B cell (primary cell): ENCODE measurements at regions not wholly inside any gene's neighbourhood (a gene's known extent, or its start where the extent isn't known, plus 50 kb on each side); places are given as distances from the start of the nearest gene placed in this dataset.

Experiments used
- ATAC-seq: fragments of 200-7000 bp; cut with Tn5 transposase; one replicate; pipeline ENCODE4 v1.10.0; 2021; ENCODE audit warnings: low read depth, mild to moderate bottlenecking, moderate number of reproducible peaks, moderate library complexity
- CTCF ChIA-PET: fragments of 350-600 bp; sonication (Branson Sonifier 250); formaldehyde crosslinking; loops from one replicate; lab custom pipeline; 2021; ENCODE audit warnings: antibody characterized with exemption, inconsistent platforms; lab: Charles Lee
- POLR2A ChIA-PET: fragments of 350-600 bp; sonication (Branson Sonifier 250); formaldehyde crosslinking; loops from one replicate; lab custom pipeline; 2021; ENCODE audit warnings: antibody characterized with exemption; lab: Charles Lee
- DNase-seq: peaks from one replicate; pipeline ENCODE4 v3.0.0; 2013
- H2AFZ ChIP-seq: 2 replicates; pipeline ENCODE4 v1.6.1; 2012; ENCODE audit warnings: mild to moderate bottlenecking, low read depth, low read length; ENCODE audit not compliant: insufficient read depth, poor library complexity, severe bottlenecking
- H3K27ac ChIP-seq, 2 donors: 1 replicate in 1 of 2; 2 replicates in 1 of 2; pipeline ENCODE4 v1.5.1; 2012 to 2013; ENCODE audit warnings: low read length in 2 of 2, mild to moderate bottlenecking in 2 of 2, moderate library complexity in 1 of 2
- H3K27me3 ChIP-seq, 4 experiments: fragments of 200-600 bp in 1 of 4; sonication (generic) in 1 of 4; replicated peaks in 1 of 4; 1 replicate in 2 of 4; 2 replicates in 2 of 4; pipeline versions ENCODE4 v1.6.1 to v1.7.0; 2013 to 2016; ENCODE audit warnings: low read length in 3 of 4, mild to moderate bottlenecking in 2 of 4, mixed read lengths in 1 of 4, moderate library complexity in 1 of 4; ENCODE audit not compliant: insufficient read depth in 4 of 4, control insufficient read depth in 3 of 4; ENCODE audit errors: control extremely low read depth in 1 of 4
- H3K36me3 ChIP-seq, 2 experiments: replicated peaks in 1 of 2; 1 replicate in 1 of 2; 2 replicates in 1 of 2; pipeline versions ENCODE4 v1.6.1 to v1.7.1; 2013; ENCODE audit warnings: low read length in 1 of 2; ENCODE audit not compliant: insufficient read depth in 2 of 2, control insufficient read depth in 1 of 2; ENCODE audit errors: control extremely low read depth in 1 of 2, extremely low read depth in 1 of 2
- H3K4me1 ChIP-seq, 2 donors: fragments of 200-600 bp in 1 of 2; sonication (generic) in 1 of 2; 1 replicate in 1 of 2; 2 replicates in 1 of 2; pipeline versions ENCODE4 v1.5.1 to v1.6.1; 2013 to 2017; ENCODE audit warnings: low read length in 2 of 2; ENCODE audit not compliant: control insufficient read depth in 2 of 2, insufficient read depth in 2 of 2
- H3K4me2 ChIP-seq: replicated peaks from 2 replicates; pipeline ENCODE3; 2012; ENCODE audit warnings: mild to moderate bottlenecking, low read depth, low read length; ENCODE audit not compliant: poor library complexity, severe bottlenecking
- H3K4me3 ChIP-seq, 5 experiments: fragments of 200-600 bp in 1 of 5; sonication (generic) in 1 of 5; 1 replicate in 3 of 5; 2 replicates in 2 of 5; pipeline versions ENCODE4 v1.5.1 to v1.7.0; 2011 to 2016; ENCODE audit warnings: low read length in 4 of 5, mild to moderate bottlenecking in 4 of 5, low read depth in 2 of 5, control low read depth in 1 of 5, moderate library complexity in 1 of 5; ENCODE audit not compliant: insufficient read depth in 1 of 5; ENCODE audit errors: control extremely low read depth in 1 of 5, extremely low read depth in 1 of 5
- H3K79me2 ChIP-seq: fragments of 200-600 bp; sonication (generic); one replicate; pipeline ENCODE4 v1.6.0; 2016; ENCODE audit warnings: low read length; ENCODE audit not compliant: control insufficient read depth, insufficient read depth
- H3K9ac ChIP-seq: fragments of 200-600 bp; sonication (generic); 2 replicates; pipeline ENCODE4 v1.6.1; 2017; ENCODE audit warnings: mild to moderate bottlenecking, low read length, moderate library complexity
- H3K9me3 ChIP-seq, 3 donors: one replicate each; pipeline versions ENCODE4 v1.6.1 to v1.7.1; 2013; ENCODE audit warnings: low read length in 2 of 3; ENCODE audit not compliant: control insufficient read depth in 2 of 3, insufficient read depth in 1 of 3; ENCODE audit errors: control extremely low read depth in 1 of 3
- H4K20me1 ChIP-seq: 2 replicates; pipeline ENCODE4 v1.6.0; 2012; ENCODE audit warnings: mild to moderate bottlenecking, low read length; ENCODE audit not compliant: insufficient read depth, control insufficient read depth, poor library complexity, severe bottlenecking
- H3K27ac Mint-ChIP-seq: one replicate; pipeline ENCODE4 v1.8.0; 2021; ENCODE audit warnings: mixed read lengths
- H3K27me3 Mint-ChIP-seq: one replicate; pipeline ENCODE4 v1.8.0; 2021; ENCODE audit warnings: mixed read lengths
- H3K4me1 Mint-ChIP-seq: one replicate; pipeline ENCODE4 v1.8.0; 2021; ENCODE audit warnings: mixed read lengths
- H3K4me3 Mint-ChIP-seq: one replicate; pipeline ENCODE4 v1.8.0; 2021; ENCODE audit warnings: mixed read lengths
- H3K9me3 Mint-ChIP-seq: one replicate; pipeline ENCODE4 v1.8.0; 2022; ENCODE audit warnings: mixed read lengths; ENCODE audit not compliant: insufficient read depth
- EZH2 ChIP-seq: IDR thresholded peaks from 2 replicates; pipeline ENCODE4 v1.6.1; 2012; ENCODE audit warnings: borderline replicate concordance, low read depth, mild to moderate bottlenecking, moderate library complexity, low read length; ENCODE audit not compliant: insufficient read depth, poor library complexity, severe bottlenecking
- WGBS: methylation state at CpG from one replicate; pipeline ENCODE4 v1.1.5; 2013; ENCODE audit warnings: missing lambda C conversion rate; ENCODE audit not compliant: insufficient coverage; 5-methylcytosine and 5-hydroxymethylcytosine counted together
- intact Hi-C: fragments of 100-400 bp; cut with micrococcal nuclease; formaldehyde crosslinking; loops from one replicate; pipeline ENCODE4 v1.10.0; 2022
- TF ChIP-seq, protein P1 (sequence below): fragments of 200-600 bp; IDR thresholded peaks from one replicate; pipeline ENCODE4 v1.8.0; 2022; ENCODE audit warnings: antibody characterized with exemption, mild to moderate bottlenecking

DNA sequence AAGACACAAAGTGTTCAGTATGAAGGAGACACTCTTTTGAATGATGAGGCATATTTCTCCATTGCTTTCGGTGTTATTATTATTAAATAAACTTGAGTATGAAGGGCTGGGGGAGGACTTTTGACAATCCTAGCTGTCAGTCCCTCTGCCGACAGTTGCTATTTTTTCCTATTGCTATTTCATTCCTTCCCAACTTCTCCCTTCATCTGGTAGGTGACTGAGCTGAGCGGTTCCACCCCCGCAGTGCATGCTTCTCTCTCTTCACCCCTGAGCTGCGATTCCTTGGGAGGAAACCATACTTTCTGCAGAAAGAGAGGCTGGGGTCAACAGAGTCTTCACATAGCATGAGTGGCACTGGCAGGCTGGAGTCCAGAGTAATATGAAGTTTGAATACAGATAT is 261.2 kb upstream of the TAC1 start:
- intact Hi-C loops, result no loop called here
- ChIA-PET POLR2A (no interaction called here), CTCF (no interaction called here)
- TF ChIP-seq, protein P1, sequence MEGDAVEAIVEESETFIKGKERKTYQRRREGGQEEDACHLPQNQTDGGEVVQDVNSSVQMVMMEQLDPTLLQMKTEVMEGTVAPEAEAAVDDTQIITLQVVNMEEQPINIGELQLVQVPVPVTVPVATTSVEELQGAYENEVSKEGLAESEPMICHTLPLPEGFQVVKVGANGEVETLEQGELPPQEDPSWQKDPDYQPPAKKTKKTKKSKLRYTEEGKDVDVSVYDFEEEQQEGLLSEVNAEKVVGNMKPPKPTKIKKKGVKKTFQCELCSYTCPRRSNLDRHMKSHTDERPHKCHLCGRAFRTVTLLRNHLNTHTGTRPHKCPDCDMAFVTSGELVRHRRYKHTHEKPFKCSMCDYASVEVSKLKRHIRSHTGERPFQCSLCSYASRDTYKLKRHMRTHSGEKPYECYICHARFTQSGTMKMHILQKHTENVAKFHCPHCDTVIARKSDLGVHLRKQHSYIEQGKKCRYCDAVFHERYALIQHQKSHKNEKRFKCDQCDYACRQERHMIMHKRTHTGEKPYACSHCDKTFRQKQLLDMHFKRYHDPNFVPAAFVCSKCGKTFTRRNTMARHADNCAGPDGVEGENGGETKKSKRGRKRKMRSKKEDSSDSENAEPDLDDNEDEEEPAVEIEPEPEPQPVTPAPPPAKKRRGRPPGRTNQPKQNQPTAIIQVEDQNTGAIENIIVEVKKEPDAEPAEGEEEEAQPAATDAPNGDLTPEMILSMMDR, result no peak
- no peak for TF ChIP-seq EZH2
- Histone ChIP-seq H3K4me1 (no peaks in the 10 kb centered on the region), H3K27ac (no peak overlapping the region), H3K27me3 (no peaks in the 10 kb centered on the region), H3K4me3 (no peak overlapping the region), H3K36me3 (no peaks in the 10 kb centered on the region), H3K9me3 (no peaks in the 10 kb centered on the region), H4K20me1 (no peaks in the 10 kb centered on the region), H3K4me2 (no peak overlapping the region), H3K9ac (no peak overlapping the region), H2AFZ (no peak overlapping the region), H3K79me2 (no peaks in the 10 kb centered on the region)
- H3K4me3 Mint-ChIP-seq, result no peak overlapping the region
- 80% methylated on average over 2 of the region's 5 CpGs for WGBS
- H3K4me1 Mint-ChIP-seq, result no peaks in the 10 kb centered on the region
- ATAC-seq, result no peak
- no peak overlapping the region for H3K27ac Mint-ChIP-seq
- no peaks in the 10 kb centered on the region for H3K27me3 Mint-ChIP-seq
- no peak for DNase-seq
- H3K9me3 Mint-ChIP-seq, result no peaks in the 10 kb centered on the region

DNA sequence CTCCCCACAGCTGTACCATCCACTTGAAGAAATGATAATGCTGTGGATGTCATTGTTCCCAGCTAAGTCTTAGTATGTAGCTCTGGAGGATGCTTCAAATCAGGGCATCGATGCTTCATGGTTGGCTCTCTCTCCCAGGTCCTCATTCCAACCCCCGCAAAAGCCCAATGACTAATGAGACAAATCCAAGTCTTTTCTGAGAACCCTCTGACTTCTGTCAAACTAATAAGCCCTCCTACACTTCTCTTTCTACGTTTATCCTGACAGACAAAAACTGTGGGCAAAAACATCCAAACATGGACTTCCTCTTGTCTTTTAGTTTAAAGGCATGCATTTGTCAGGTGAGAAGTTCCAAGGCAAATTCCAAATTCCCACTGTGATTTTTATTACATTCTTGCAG is 260.4 kb upstream of the TAC1 start:
- H3K9me3 ChIP-seq, result no peaks in the 10 kb centered on the region
- no peak overlapping the region for H3K4me3 ChIP-seq
- H3K36me3 ChIP-seq, result no peaks in the 10 kb centered on the region
- intact Hi-C loops, result no loop called here
- no peaks in the 10 kb centered on the region for H3K4me1 Mint-ChIP-seq
- H2AFZ ChIP-seq, result no peak overlapping the region
- no peaks in the 10 kb centered on the region for H3K27me3 ChIP-seq
- TF ChIP-seq, protein P1, result no peak
- no peak for TF ChIP-seq EZH2
- no peak overlapping the region for H3K4me2 ChIP-seq
- H3K27ac Mint-ChIP-seq, result no peak overlapping the region
- H4K20me1 ChIP-seq, result no peaks in the 10 kb centered on the region
- CTCF ChIA-PET, result no interaction called here
- no peak overlapping the region for H3K4me3 Mint-ChIP-seq
- no peak for ATAC-seq
- H3K4me1 ChIP-seq, result no peaks in the 10 kb centered on the region
- no peak overlapping the region for H3K27ac ChIP-seq
- H3K27me3 Mint-ChIP-seq, result no peaks in the 10 kb centered on the region
- WGBS, result 83% methylated on average over 2 of the region's 3 CpGs
- POLR2A ChIA-PET, result no interaction called here
- no peak for DNase-seq
- H3K9ac ChIP-seq, result no peak overlapping the region
- no peaks in the 10 kb centered on the region for H3K79me2 ChIP-seq
- H3K9me3 Mint-ChIP-seq, result no peaks in the 10 kb centered on the region
